SK-N-MC (cell line): ENCODE measurements at regions not wholly inside any gene's neighbourhood (a gene's known extent, or its start where the extent isn't known, plus 50 kb on each side); places are given as distances from the start of the nearest gene placed in this dataset.

Experiments
- EZH2 ChIP-seq: fragments of 200-600 bp; sonication (generic); IDR thresholded peaks from one replicate; pipeline ENCODE4 v1.6.1; 2017; ENCODE audit warnings: antibody characterized with exemption
- FOXP2 ChIP-seq: optimal IDR thresholded peaks from 2 replicates; pipeline ENCODE3; 2011; ENCODE audit warnings: mild to moderate bottlenecking, moderate library complexity; ENCODE audit not compliant: insufficient read depth; ENCODE audit errors: extremely low read length, control extremely low read depth
- POLR2AphosphoS5 ChIP-seq: IDR thresholded peaks from 2 replicates; pipeline ENCODE4 v1.6.1; 2012; ENCODE audit warnings: mild to moderate bottlenecking, low read depth, low read length, borderline replicate concordance

GRCh38 chr2:17177088-17177487 is 341.2 kb downstream of the RAD51AP2 start:
- no peak for TF ChIP-seq POLR2AphosphoS5
- no peak for TF ChIP-seq EZH2
- no peak for TF ChIP-seq FOXP2
